IMR-90 (cell line): ENCODE measurements at regions not wholly inside any gene's neighbourhood (a gene's known extent, or its start where the extent isn't known, plus 50 kb on each side); places are given as distances from the start of the nearest gene placed in this dataset.

Experiments
- BHLHE40 ChIP-seq: fragments of 150-350 bp; IDR thresholded peaks from 2 replicates; pipeline ENCODE4 v1.6.1; 2016; ENCODE audit warnings: mild to moderate bottlenecking, low read depth, low read length
- CEBPB ChIP-seq: IDR thresholded peaks from 2 replicates; pipeline ENCODE4 v1.6.1; 2012; ENCODE audit warnings: low read depth, low read length, improper control_type of control experiment
- FOS ChIP-seq: fragments of 150-350 bp; IDR thresholded peaks from 2 replicates; pipeline ENCODE4 v1.6.1; 2016; ENCODE audit warnings: low read depth, low read length
- MAFK ChIP-seq: IDR thresholded peaks from 2 replicates; pipeline ENCODE4 v1.6.1; 2012; ENCODE audit warnings: low read depth, low read length, improper control_type of control experiment
- MAZ ChIP-seq: IDR thresholded peaks from 2 replicates; pipeline ENCODE4 v1.6.1; 2012; ENCODE audit warnings: low read depth, mild to moderate bottlenecking, low read length, improper control_type of control experiment, moderate library complexity, borderline replicate concordance
- MXI1 ChIP-seq: IDR thresholded peaks from 2 replicates; pipeline ENCODE4 v1.6.1; 2012; ENCODE audit warnings: low read depth, mild to moderate bottlenecking, low read length, moderate library complexity, borderline replicate concordance
- POLR2A ChIP-seq: IDR thresholded peaks from 2 replicates; pipeline ENCODE4 v1.6.1; 2012; ENCODE audit warnings: mild to moderate bottlenecking, low read depth, low read length
- RAD21 ChIP-seq: IDR thresholded peaks from 2 replicates; pipeline ENCODE4 v1.6.1; 2012; ENCODE audit warnings: low read length, improper control_type of control experiment
- RCOR1 ChIP-seq: IDR thresholded peaks from 2 replicates; pipeline ENCODE4 v1.6.1; 2012; ENCODE audit warnings: mild to moderate bottlenecking, low read length, improper control_type of control experiment; ENCODE audit not compliant: insufficient replicate concordance
- RFX5 ChIP-seq: IDR thresholded peaks from 2 replicates; pipeline ENCODE4 v1.8.0; 2012; ENCODE audit warnings: low read depth, mild to moderate bottlenecking, low read length, moderate library complexity
- USF2 ChIP-seq: fragments of 150-350 bp; IDR thresholded peaks from 2 replicates; pipeline ENCODE4 v1.6.1; 2017; ENCODE audit warnings: mild to moderate bottlenecking, antibody characterized with exemption, low read length, low read depth
- TF ChIP-seq, protein P1 (sequence below): conservative IDR thresholded peaks from 2 replicates; pipeline ENCODE4 v1.5.1; 2012; ENCODE audit warnings: mild to moderate bottlenecking, low read depth, low read length, improper control_type of control experiment

DNA sequence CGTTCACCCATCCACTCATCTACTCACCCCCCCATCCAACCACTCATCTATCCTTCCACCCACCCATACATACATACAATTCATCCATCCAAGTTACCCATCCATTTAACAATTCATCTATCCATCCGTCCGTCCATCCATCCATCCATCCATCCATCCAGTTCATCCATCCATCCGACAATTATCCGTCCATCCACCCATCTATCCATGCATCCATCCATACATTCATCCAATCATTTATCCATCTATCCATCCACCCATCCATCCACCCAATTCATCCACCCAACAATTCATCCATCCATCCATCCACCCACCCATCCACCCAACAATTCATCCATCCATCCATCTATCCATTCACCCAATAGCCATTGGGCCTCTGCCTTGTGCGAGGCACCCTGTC lies 173.2 kb upstream of the MVB12B start:
- TF ChIP-seq, protein P1, sequence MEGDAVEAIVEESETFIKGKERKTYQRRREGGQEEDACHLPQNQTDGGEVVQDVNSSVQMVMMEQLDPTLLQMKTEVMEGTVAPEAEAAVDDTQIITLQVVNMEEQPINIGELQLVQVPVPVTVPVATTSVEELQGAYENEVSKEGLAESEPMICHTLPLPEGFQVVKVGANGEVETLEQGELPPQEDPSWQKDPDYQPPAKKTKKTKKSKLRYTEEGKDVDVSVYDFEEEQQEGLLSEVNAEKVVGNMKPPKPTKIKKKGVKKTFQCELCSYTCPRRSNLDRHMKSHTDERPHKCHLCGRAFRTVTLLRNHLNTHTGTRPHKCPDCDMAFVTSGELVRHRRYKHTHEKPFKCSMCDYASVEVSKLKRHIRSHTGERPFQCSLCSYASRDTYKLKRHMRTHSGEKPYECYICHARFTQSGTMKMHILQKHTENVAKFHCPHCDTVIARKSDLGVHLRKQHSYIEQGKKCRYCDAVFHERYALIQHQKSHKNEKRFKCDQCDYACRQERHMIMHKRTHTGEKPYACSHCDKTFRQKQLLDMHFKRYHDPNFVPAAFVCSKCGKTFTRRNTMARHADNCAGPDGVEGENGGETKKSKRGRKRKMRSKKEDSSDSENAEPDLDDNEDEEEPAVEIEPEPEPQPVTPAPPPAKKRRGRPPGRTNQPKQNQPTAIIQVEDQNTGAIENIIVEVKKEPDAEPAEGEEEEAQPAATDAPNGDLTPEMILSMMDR: no peak
- no peak for TF ChIP-seq FOS
- TF ChIP-seq USF2: no peak
- TF ChIP-seq MXI1: no peak
- TF ChIP-seq MAZ: no peak
- no peak for TF ChIP-seq RAD21
- TF ChIP-seq BHLHE40: no peak
- no peak for TF ChIP-seq RFX5
- TF ChIP-seq POLR2A: no peak
- no peak for TF ChIP-seq MAFK
- TF ChIP-seq CEBPB: no peak
- TF ChIP-seq RCOR1: no peak
